Neural cell (in vitro differentiated cells): ENCODE measurements at regions not wholly inside any gene's neighbourhood (a gene's known extent, or its start where the extent isn't known, plus 50 kb on each side); places are given as distances from the start of the nearest gene placed in this dataset.

Experiments used
- H2AFZ ChIP-seq: fragments of 200-600, 300-800 bp; sonication (generic), shearing (Covaris generic); 2 replicates; pipeline ENCODE4 v1.6.0; 2014; ENCODE audit warnings: low read depth, mild to moderate bottlenecking, antibody characterized with exemption, low read length, moderate library complexity
- H3F3A ChIP-seq: fragments of 200-600 bp; shearing (Covaris generic); 2 replicates; pipeline ENCODE4 v1.6.1; 2016; ENCODE audit warnings: mild to moderate bottlenecking, moderate library complexity, mixed read lengths, antibody characterized with exemption, low read length; ENCODE audit not compliant: insufficient read depth, poor library complexity, severe bottlenecking
- H3K27ac ChIP-seq: fragments of 200-600, 300-800 bp; sonication (generic), shearing (Covaris generic); 2 replicates; pipeline ENCODE4 v1.5.1; 2014; ENCODE audit warnings: mild to moderate bottlenecking, low read length, moderate library complexity
- H3K27me3 ChIP-seq: fragments of 300-800, 200-600 bp; sonication (generic), shearing (Covaris generic); 2 replicates; pipeline ENCODE4 v1.6.0; 2014; ENCODE audit warnings: mild to moderate bottlenecking, low read depth, low read length, moderate library complexity; ENCODE audit not compliant: insufficient read depth
- H3K36me3 ChIP-seq: fragments of 300-800, 200-600 bp; sonication (generic), shearing (Covaris generic); 2 replicates; pipeline ENCODE4 v1.5.1; 2014; ENCODE audit warnings: mild to moderate bottlenecking, antibody characterized with exemption, low read length, moderate library complexity; ENCODE audit not compliant: insufficient read depth
- H3K4me2 ChIP-seq: fragments of 300-800, 200-600 bp; sonication (generic), shearing (Covaris generic); 2 replicates; pipeline ENCODE4 v1.6.0; 2014; ENCODE audit warnings: mild to moderate bottlenecking, low read length
- H3K4me3 ChIP-seq: fragments of 300-800, 200-600 bp; sonication (generic), shearing (Covaris generic); 2 replicates; pipeline ENCODE4 v1.5.1; 2014; ENCODE audit warnings: mild to moderate bottlenecking, low read length, moderate library complexity
- H3K79me2 ChIP-seq: fragments of 200-600 bp; shearing (Covaris generic); replicated peaks from 2 replicates; pipeline ENCODE4 v1.6.0; 2014; ENCODE audit warnings: mild to moderate bottlenecking, low read length, moderate library complexity; ENCODE audit not compliant: insufficient read depth
- H3K9ac ChIP-seq: fragments of 300-800, 200-600 bp; sonication (generic), shearing (Covaris generic); 2 replicates; pipeline ENCODE4 v1.6.1; 2016; ENCODE audit warnings: mild to moderate bottlenecking, low read length, mixed read lengths
- H3K9me2 ChIP-seq: fragments of 200-600 bp; shearing (Covaris generic); 2 replicates; pipeline ENCODE4 v1.6.1; 2016; ENCODE audit warnings: mild to moderate bottlenecking, low read length, mixed read lengths; ENCODE audit not compliant: insufficient read depth
- H3K9me3 ChIP-seq: fragments of 200-600, 300-800 bp; sonication (generic), shearing (Covaris generic); 2 replicates; pipeline ENCODE4 v1.6.1; 2016; ENCODE audit warnings: mild to moderate bottlenecking, mixed run types, low read length, moderate library complexity, mixed read lengths
- H4K20me1 ChIP-seq: fragments of 200-600 bp; shearing (Covaris generic); 2 replicates; pipeline ENCODE4 v1.6.1; 2016; ENCODE audit warnings: mild to moderate bottlenecking, mixed run types; ENCODE audit not compliant: insufficient read depth
- EP300 ChIP-seq: fragments of 450-650 bp; conservative IDR thresholded peaks from 2 replicates; pipeline ENCODE4 v1.6.1; 2014; ENCODE audit warnings: antibody characterized with exemption, mild to moderate bottlenecking, moderate library complexity; ENCODE audit not compliant: poor library complexity, severe bottlenecking
- EZH2 ChIP-seq: fragments of 200-600, 300-800 bp; shearing (Covaris generic), sonication (generic); IDR thresholded peaks from 2 replicates; pipeline ENCODE4 v1.6.1; 2014; ENCODE audit warnings: antibody characterized with exemption, low read length, borderline replicate concordance, mild to moderate bottlenecking; ENCODE audit not compliant: insufficient read depth, poor library complexity, severe bottlenecking
- MXI1 ChIP-seq: fragments of 450-650 bp; conservative IDR thresholded peaks from 2 replicates; pipeline ENCODE4 v1.6.1; 2014; ENCODE audit warnings: antibody characterized with exemption, mild to moderate bottlenecking; ENCODE audit not compliant: poor library complexity, severe bottlenecking
- POLR2AphosphoS5 ChIP-seq: IDR thresholded peaks from 2 replicates; pipeline ENCODE4 v1.6.1; 2012
- RAD21 ChIP-seq: fragments of 450-650 bp; conservative IDR thresholded peaks from 2 replicates; pipeline ENCODE4 v1.6.1; 2014; ENCODE audit warnings: antibody characterized with exemption, mild to moderate bottlenecking, moderate library complexity
- SMC3 ChIP-seq: fragments of 450-650 bp; conservative IDR thresholded peaks from 2 replicates; pipeline ENCODE4 v1.6.1; 2014; ENCODE audit warnings: antibody characterized with exemption, mild to moderate bottlenecking, moderate library complexity; ENCODE audit not compliant: poor library complexity
- TAF1 ChIP-seq: IDR thresholded peaks from 2 replicates; pipeline ENCODE4 v1.6.1; 2012; ENCODE audit warnings: low read depth
- TF ChIP-seq, protein P1 (sequence below): fragments of 450-650 bp; IDR thresholded peaks from 2 replicates; pipeline ENCODE4 v1.5.1; 2014; ENCODE audit warnings: antibody characterized with exemption, mild to moderate bottlenecking, moderate library complexity; ENCODE audit not compliant: poor library complexity, severe bottlenecking
- TF ChIP-seq, protein P2 (sequence below): IDR thresholded peaks from 2 replicates; pipeline ENCODE4 v1.6.1; 2012; ENCODE audit warnings: borderline replicate concordance

DNA sequence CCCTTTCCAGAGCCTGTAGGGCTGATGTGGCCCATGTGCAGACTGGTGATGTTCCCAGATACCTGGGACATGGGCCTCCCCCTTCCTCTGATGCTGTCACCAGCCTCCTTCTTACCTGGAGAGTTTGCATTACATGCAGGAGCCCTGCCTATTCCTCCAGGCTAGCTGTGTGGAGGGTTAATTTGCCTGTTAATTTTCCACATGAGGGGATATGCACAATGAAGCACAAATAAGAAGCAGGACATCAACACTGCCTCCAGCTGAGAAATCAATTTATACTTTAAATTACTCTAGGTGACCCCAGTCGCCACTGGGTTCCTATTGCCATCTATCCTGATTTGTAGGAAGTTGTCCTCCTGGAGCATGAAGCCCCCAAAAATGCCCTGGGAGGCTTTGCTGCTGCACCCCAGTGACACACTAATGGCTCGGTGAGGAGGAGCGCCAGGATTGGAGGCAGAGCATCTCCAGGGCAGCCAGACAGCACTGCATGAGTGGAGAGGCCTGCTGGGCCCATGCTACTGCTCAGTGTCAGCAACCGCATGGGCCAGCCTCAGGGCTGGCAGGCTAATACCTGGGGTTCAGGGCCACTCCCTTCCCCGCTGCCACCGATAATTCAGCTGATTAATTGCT lies 101.6 kb upstream of the USP47 start:
- H3K4me2 ChIP-seq: no peak overlapping the region
- TF ChIP-seq RAD21 (no peak), MXI1 (no peak), EP300 (no peak), TAF1 (no peak), POLR2AphosphoS5 (no peak), EZH2 (no peak), SMC3 (no peak)
- TF ChIP-seq, protein P1, sequence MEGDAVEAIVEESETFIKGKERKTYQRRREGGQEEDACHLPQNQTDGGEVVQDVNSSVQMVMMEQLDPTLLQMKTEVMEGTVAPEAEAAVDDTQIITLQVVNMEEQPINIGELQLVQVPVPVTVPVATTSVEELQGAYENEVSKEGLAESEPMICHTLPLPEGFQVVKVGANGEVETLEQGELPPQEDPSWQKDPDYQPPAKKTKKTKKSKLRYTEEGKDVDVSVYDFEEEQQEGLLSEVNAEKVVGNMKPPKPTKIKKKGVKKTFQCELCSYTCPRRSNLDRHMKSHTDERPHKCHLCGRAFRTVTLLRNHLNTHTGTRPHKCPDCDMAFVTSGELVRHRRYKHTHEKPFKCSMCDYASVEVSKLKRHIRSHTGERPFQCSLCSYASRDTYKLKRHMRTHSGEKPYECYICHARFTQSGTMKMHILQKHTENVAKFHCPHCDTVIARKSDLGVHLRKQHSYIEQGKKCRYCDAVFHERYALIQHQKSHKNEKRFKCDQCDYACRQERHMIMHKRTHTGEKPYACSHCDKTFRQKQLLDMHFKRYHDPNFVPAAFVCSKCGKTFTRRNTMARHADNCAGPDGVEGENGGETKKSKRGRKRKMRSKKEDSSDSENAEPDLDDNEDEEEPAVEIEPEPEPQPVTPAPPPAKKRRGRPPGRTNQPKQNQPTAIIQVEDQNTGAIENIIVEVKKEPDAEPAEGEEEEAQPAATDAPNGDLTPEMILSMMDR: no peak
- TF ChIP-seq, protein P2, sequence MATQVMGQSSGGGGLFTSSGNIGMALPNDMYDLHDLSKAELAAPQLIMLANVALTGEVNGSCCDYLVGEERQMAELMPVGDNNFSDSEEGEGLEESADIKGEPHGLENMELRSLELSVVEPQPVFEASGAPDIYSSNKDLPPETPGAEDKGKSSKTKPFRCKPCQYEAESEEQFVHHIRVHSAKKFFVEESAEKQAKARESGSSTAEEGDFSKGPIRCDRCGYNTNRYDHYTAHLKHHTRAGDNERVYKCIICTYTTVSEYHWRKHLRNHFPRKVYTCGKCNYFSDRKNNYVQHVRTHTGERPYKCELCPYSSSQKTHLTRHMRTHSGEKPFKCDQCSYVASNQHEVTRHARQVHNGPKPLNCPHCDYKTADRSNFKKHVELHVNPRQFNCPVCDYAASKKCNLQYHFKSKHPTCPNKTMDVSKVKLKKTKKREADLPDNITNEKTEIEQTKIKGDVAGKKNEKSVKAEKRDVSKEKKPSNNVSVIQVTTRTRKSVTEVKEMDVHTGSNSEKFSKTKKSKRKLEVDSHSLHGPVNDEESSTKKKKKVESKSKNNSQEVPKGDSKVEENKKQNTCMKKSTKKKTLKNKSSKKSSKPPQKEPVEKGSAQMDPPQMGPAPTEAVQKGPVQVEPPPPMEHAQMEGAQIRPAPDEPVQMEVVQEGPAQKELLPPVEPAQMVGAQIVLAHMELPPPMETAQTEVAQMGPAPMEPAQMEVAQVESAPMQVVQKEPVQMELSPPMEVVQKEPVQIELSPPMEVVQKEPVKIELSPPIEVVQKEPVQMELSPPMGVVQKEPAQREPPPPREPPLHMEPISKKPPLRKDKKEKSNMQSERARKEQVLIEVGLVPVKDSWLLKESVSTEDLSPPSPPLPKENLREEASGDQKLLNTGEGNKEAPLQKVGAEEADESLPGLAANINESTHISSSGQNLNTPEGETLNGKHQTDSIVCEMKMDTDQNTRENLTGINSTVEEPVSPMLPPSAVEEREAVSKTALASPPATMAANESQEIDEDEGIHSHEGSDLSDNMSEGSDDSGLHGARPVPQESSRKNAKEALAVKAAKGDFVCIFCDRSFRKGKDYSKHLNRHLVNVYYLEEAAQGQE: no peak
- no peaks in the 10 kb centered on the region for H3K36me3 ChIP-seq
- no peak overlapping the region for H3K27ac ChIP-seq
- H3K79me2 ChIP-seq: no peaks in the 10 kb centered on the region
- H3K9me2 ChIP-seq: no peaks in the 10 kb centered on the region
- no peak overlapping the region for H3K9ac ChIP-seq
- H3K27me3 ChIP-seq: no peaks in the 10 kb centered on the region
- no peak overlapping the region for H2AFZ ChIP-seq
- no peaks in the 10 kb centered on the region for H4K20me1 ChIP-seq
- no peaks in the 10 kb centered on the region for H3F3A ChIP-seq
- H3K9me3 ChIP-seq: no peaks in the 10 kb centered on the region
- no peak overlapping the region for H3K4me3 ChIP-seq

DNA sequence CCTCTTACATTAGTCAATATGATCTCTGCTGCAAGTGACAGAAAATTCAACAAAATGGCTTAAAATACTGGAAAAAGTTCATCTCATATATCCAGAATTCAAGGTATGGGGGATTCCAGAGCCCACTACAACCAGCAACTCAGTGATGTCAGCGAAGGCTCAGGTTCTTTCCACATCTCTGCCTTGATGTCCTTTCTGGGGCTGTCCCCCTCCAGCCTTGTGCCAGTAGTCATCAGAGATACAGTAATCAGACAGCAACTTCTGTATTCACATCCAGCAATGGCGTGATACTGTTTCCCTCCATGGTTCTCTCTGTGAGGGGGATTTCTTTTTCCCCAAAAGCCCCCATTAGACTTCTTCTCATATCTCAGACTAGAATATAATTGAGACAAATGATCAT lies 103.4 kb upstream of the USP47 start:
- H3K9me3 ChIP-seq: no peaks in the 10 kb centered on the region
- TF ChIP-seq RAD21: no peak
- TF ChIP-seq, protein P1: no peak
- TF ChIP-seq EP300: no peak
- TF ChIP-seq POLR2AphosphoS5: no peak
- no peak for TF ChIP-seq TAF1
- no peak for TF ChIP-seq MXI1
- TF ChIP-seq EZH2: no peak
- TF ChIP-seq, protein P2: no peak
- no peak for TF ChIP-seq SMC3

More for the DNA sequence above, 103.4 kb upstream of the USP47 start:
- Histone ChIP-seq H3K36me3 (no peaks in the 10 kb centered on the region), H3K9ac (no peak overlapping the region), H3K4me3 (no peak overlapping the region), H3K27me3 (no peaks in the 10 kb centered on the region), H2AFZ (no peak overlapping the region), H4K20me1 (no peaks in the 10 kb centered on the region), H3K4me2 (no peak overlapping the region), H3K27ac (no peak overlapping the region), H3K79me2 (no peaks in the 10 kb centered on the region), H3K9me2 (no peaks in the 10 kb centered on the region), H3F3A (no peaks in the 10 kb centered on the region)
